ENCODE measurements at regions not wholly inside any gene's neighbourhood (a gene's known extent, or its start where the extent isn't known, plus 50 kb on each side); places are given as distances from the start of the nearest gene placed in this dataset.

DNA sequence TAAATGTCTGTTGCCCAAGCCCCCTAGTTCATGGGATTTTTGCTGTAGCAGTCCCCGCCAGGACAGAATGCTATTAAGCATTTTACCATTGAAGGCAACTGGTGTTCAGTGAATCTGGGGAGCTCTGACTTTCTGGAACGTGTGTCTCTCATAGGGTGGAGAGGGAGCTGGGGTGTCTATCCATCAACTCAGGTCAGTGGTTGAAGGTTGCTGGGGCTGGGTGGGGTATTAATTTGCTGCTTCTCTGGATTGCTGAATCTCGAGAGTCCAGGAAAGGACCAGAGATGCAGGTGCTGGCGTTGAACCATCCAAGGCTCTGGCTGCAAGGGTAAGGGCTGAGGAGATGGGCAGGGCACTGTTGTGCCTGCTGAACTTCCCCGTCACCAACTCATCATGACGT lies 66.8 kb upstream of the NCK2 start:
- Histone ChIP-seq H2BK20ac (ENCODE audit: low read depth, low read length) (no peak overlapping the region), H4K20me1 (ENCODE audit: insufficient read depth, low read length) (no peaks in the 10 kb centered on the region), H3K18ac (ENCODE audit: low read depth, low read length) (no peak overlapping the region), H2BK120ac (ENCODE audit: low read depth, low read length) (no peak overlapping the region), H2BK5ac (ENCODE audit: low read depth, low read length, poor library complexity, severe bottlenecking) (no peak overlapping the region), H3K4ac (ENCODE audit: low read depth, low read length) (no peak overlapping the region), H3K4me3 (ENCODE audit: insufficient read depth, low read depth, low read length) (no peak overlapping the region), H3K79me1 (ENCODE audit: low read depth in 1 of 2, low read length in 2 of 2) (no peaks in the 10 kb centered on the region), H3K9me1 (ENCODE audit: insufficient read depth, low read length) (no peaks in the 10 kb centered on the region), H4K8ac (ENCODE audit: low read depth in 2 of 2, low read length in 2 of 2) (no peak overlapping the region), H2BK15ac (ENCODE audit: low read depth, low read length) (no peak overlapping the region), H3K56ac (ENCODE audit: extremely low read depth, insufficient read depth, low read length) (no peak overlapping the region), H2AFZ (replicated peaks; ENCODE audit: low read length, poor library complexity) (no peak overlapping the region), H2AK9ac (replicated peaks; ENCODE audit: low read depth, low read length, poor library complexity) (no peak overlapping the region), H4K91ac (ENCODE audit: insufficient read depth, low read depth, low read length) (no peak overlapping the region), H3K4me1 (ENCODE audit: control insufficient read depth, insufficient read depth, low read length) (no peaks in the 10 kb centered on the region), H3K27ac (ENCODE audit: insufficient read depth, low read length) (no peak overlapping the region), H3K9me3 (ENCODE audit: control insufficient read depth, insufficient read depth, low read length) (no peaks in the 10 kb centered on the region), H3K36me3 (ENCODE audit: control insufficient read depth, insufficient read depth, low read length) (no peaks in the 10 kb centered on the region), H3K14ac (replicated peaks; ENCODE audit: low read depth, low read length) (no peak overlapping the region), H3K23ac (ENCODE audit: low read depth, low read length) (no peak overlapping the region), H3K9ac (ENCODE audit: low read depth, low read length) (no peak overlapping the region), H3K4me2 (ENCODE audit: low read depth, low read length) (no peak overlapping the region), H3K27me3 (ENCODE audit: control insufficient read depth, insufficient read depth, low read length) (peaks cover 29% of the 10 kb centered on the region), H2AK5ac (ENCODE audit: low read depth, low read length) (no peak overlapping the region), H4K5ac (ENCODE audit: low read depth, low read length) (no peak overlapping the region)
- in situ Hi-C loops (cut with MboI; ENCODE audit: low sequenced_read_pairs) = no loop called here
- intact Hi-C loops (cut with micrococcal nuclease) = no loop called here
- DNase-seq = no peak
- ATAC-seq (ENCODE audit: low read depth) = no peak
- dilution Hi-C loops (cut with HindIII; ENCODE audit: low sequenced_read_pairs, unreplicated experiment) = no loop called here
- ChIA-PET CTCF (no interaction called here), POLR2A (ENCODE audit: unreplicated experiment) (interaction anchor here (1.0 kb wide), 1 partner anchor 9 kb away, joined by 4 read pairs; no protein-coding TSS in a partner anchor)
- 40% methylated on average over 1 of the region's 6 CpGs; no CpG with 5 or more reads in 1 of the 2 experiments for WGBS, 2 experiments (ENCODE audit: extremely low coverage in 2 of 2, insufficient read length in 1 of 2)
- no TSS peak for BruUV-seq (replicated peaks)
- no peak for TF ChIP-seq SMC3 (IDR thresholded peaks at IDR 0.05; ENCODE audit: low read depth, low read length)
- no peak for TF ChIP-seq POLR2A (IDR thresholded peaks at IDR 0.05; ENCODE audit: low read depth, low read length)
- no peak for TF ChIP-seq CHD1 (IDR thresholded peaks at IDR 0.05; ENCODE audit: low read depth, low read length)
- no peak for TF ChIP-seq RCOR1 (IDR thresholded peaks at IDR 0.05; ENCODE audit: insufficient replicate concordance, low read length)
